ENCODE measurements at regions not wholly inside any gene's neighbourhood (a gene's known extent, or its start where the extent isn't known, plus 50 kb on each side); places are given as distances from the start of the nearest gene placed in this dataset.

DNA sequence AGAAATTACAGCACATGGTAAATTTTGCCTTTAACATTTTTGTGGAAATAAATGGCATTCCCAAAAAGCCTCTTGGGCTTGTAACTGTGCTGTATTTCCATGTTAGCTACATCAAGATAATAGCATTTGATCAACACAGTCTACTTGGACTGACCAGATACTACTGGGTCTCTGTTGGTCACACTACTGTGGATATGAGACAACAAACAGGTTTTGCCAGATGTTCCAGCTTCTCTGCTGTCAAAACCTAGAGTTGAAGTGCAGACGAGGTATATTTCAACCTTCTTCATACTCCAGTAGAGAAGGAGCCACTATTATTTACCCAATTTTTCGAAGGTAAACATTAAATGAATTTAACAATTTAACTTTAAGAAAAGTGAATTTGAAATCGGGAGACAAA lies 284.7 kb upstream of the CITED2 start:
- TF ChIP-seq, protein P1, sequence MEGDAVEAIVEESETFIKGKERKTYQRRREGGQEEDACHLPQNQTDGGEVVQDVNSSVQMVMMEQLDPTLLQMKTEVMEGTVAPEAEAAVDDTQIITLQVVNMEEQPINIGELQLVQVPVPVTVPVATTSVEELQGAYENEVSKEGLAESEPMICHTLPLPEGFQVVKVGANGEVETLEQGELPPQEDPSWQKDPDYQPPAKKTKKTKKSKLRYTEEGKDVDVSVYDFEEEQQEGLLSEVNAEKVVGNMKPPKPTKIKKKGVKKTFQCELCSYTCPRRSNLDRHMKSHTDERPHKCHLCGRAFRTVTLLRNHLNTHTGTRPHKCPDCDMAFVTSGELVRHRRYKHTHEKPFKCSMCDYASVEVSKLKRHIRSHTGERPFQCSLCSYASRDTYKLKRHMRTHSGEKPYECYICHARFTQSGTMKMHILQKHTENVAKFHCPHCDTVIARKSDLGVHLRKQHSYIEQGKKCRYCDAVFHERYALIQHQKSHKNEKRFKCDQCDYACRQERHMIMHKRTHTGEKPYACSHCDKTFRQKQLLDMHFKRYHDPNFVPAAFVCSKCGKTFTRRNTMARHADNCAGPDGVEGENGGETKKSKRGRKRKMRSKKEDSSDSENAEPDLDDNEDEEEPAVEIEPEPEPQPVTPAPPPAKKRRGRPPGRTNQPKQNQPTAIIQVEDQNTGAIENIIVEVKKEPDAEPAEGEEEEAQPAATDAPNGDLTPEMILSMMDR (IDR thresholded peaks at IDR 0.05; ENCODE audit: low read depth, low read length): no peak
- TF ChIP-seq, protein P2, sequence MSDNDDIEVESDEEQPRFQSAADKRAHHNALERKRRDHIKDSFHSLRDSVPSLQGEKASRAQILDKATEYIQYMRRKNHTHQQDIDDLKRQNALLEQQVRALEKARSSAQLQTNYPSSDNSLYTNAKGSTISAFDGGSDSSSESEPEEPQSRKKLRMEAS (IDR thresholded peaks at IDR 0.05; ENCODE audit: low read depth, low read length): no peak
